Loucy (cell line): ENCODE measurements at regions not wholly inside any gene's neighbourhood (a gene's known extent, or its start where the extent isn't known, plus 50 kb on each side); places are given as distances from the start of the nearest gene placed in this dataset.

Experiments
- CTCF ChIP-seq: fragments of 200-600 bp; sonication (generic); conservative IDR thresholded peaks from 2 replicates; pipeline ENCODE4 v1.5.1; 2014; ENCODE audit warnings: mild to moderate bottlenecking, antibody characterized with exemption, low read length
- EZH2phosphoT487 ChIP-seq: fragments of 200-600 bp; IDR thresholded peaks from 2 replicates; pipeline ENCODE4 v1.6.1; 2018; ENCODE audit warnings: antibody characterized with exemption, mild to moderate bottlenecking, moderate library complexity, borderline replicate concordance

GRCh38 chr1:191669629-191670028 lies 488.6 kb upstream of the RGS18 start:
- no peak for TF ChIP-seq EZH2phosphoT487
- TF ChIP-seq CTCF, result no peak
